ENCODE measurements at regions not wholly inside any gene's neighbourhood (a gene's known extent, or its start where the extent isn't known, plus 50 kb on each side); places are given as distances from the start of the nearest gene placed in this dataset.

DNA sequence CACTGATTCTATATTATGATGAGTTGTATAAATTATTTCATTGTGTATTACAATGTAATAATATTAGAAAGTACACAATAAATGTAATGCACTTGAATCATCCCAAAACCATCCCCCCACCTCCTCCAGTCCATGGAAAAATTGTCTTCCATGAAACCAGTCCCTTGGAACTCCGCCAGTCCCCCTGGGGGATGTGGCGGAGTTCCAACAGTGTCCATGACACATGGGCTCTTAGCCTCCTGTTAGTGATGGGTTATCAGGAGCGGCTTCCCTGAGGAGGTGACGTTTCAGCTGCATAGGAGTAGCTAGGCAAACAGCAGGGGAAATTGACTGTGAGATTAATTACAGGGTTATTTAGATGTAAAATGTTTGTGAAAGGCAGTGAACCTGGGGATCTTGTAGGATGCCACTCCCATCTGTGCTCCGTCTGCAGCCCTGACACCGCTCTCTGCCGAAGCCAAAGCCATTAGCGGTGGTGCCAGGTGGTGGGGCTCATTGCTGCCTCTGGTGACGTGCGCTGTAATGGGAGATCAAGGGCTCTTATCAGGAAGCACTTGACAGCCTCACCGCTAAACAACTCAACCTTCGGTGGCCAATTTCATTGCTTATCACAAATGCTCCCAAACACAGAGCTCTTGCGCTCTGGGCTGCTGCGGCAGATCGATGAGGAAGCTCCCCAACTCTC lies 81.6 kb upstream of the MC3R start:
- no peak for TF ChIP-seq TAF1 (IDR thresholded peaks at IDR 0.05; ENCODE audit: borderline replicate concordance, insufficient read depth, low read length)
- TF ChIP-seq POLR2AphosphoS5 (IDR thresholded peaks at IDR 0.05; ENCODE audit: low read depth, low read length) = no peak
- no peak for TF ChIP-seq SIN3A (IDR thresholded peaks at IDR 0.05; ENCODE audit: borderline replicate concordance, insufficient read depth, low read length)
- TF ChIP-seq, protein P1, sequence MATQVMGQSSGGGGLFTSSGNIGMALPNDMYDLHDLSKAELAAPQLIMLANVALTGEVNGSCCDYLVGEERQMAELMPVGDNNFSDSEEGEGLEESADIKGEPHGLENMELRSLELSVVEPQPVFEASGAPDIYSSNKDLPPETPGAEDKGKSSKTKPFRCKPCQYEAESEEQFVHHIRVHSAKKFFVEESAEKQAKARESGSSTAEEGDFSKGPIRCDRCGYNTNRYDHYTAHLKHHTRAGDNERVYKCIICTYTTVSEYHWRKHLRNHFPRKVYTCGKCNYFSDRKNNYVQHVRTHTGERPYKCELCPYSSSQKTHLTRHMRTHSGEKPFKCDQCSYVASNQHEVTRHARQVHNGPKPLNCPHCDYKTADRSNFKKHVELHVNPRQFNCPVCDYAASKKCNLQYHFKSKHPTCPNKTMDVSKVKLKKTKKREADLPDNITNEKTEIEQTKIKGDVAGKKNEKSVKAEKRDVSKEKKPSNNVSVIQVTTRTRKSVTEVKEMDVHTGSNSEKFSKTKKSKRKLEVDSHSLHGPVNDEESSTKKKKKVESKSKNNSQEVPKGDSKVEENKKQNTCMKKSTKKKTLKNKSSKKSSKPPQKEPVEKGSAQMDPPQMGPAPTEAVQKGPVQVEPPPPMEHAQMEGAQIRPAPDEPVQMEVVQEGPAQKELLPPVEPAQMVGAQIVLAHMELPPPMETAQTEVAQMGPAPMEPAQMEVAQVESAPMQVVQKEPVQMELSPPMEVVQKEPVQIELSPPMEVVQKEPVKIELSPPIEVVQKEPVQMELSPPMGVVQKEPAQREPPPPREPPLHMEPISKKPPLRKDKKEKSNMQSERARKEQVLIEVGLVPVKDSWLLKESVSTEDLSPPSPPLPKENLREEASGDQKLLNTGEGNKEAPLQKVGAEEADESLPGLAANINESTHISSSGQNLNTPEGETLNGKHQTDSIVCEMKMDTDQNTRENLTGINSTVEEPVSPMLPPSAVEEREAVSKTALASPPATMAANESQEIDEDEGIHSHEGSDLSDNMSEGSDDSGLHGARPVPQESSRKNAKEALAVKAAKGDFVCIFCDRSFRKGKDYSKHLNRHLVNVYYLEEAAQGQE (IDR thresholded peaks at IDR 0.05; ENCODE audit: insufficient read depth in 1 of 2, low read depth in 2 of 2, low read length in 2 of 2) = no peak
- no peak for TF ChIP-seq FOXP2 (optimal IDR thresholded peaks at IDR 0.05; ENCODE audit: borderline replicate concordance, extremely low read depth, extremely low read length, insufficient read depth)

DNA sequence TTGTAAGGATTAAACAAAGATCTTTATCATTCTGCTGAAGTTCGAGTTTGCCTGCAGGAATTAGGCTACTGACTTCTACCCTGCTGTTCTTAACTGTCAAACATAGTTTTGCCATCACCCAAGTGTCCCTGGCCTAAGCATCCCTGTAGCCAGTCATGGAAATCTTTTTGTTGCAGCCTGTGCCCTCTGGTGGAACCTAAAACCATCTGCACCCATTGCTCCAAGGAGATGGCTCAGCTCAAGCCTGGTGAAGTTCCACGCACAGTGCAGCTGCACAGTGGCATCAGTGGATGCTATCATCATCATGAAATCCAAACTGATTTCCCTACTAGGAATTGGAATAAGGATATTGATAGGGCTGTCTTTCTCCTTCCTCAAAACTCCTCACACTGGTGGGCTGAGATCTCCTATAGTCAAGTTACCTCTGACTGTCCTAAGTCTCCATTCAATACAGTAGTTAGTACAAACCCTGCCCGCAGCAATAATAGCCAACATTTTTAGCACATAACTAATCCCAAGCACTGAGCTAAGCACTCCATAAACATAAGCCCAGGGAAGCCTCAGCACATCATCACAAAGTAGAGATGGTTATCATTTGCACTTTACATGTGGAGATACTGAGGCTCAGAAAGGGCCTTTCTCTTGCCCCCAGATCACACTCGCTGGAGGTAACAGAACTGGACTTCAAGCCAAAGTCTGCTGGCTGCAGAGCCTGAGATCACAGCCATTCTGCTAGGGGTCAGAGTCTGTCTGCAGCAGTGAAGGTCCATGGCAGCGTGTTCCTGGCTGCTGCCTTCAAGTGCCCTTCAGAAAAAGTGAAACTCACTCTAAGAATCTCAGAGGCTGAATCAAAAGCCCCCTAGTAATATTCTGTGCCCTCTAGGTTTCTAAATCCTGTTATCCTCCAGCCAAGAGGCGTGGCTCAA lies 77.2 kb upstream of the MC3R start:
- TF ChIP-seq FOXP2 (optimal IDR thresholded peaks at IDR 0.05; ENCODE audit: borderline replicate concordance, extremely low read depth, extremely low read length, insufficient read depth) (no peak), POLR2AphosphoS5 (IDR thresholded peaks at IDR 0.05; ENCODE audit: low read depth, low read length) (no peak), TAF1 (IDR thresholded peaks at IDR 0.05; ENCODE audit: borderline replicate concordance, insufficient read depth, low read length) (no peak), SIN3A (IDR thresholded peaks at IDR 0.05; ENCODE audit: borderline replicate concordance, insufficient read depth, low read length) (no peak)
- TF ChIP-seq, protein P1 (IDR thresholded peaks at IDR 0.05; ENCODE audit: insufficient read depth in 1 of 2, low read depth in 2 of 2, low read length in 2 of 2) = no peak

DNA sequence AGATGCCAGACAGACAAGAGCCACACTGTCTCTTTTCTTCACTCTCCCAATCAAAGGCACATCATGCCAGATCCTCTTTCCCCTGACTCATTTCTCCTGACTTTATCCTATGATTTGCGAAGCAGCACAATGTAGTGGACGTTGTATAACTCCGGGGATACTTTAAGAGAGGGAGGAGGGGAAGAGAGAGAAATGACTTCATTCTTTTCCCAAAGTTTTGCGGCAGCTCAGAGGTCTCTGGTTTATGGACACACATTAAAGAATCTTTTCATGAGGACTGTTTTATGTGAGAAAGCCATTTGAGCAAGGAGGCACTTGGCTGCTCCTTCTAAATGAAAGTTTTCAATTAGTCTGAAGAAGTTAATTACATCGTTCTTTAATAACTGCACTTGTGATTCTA lies 75.1 kb upstream of the MC3R start:
- TF ChIP-seq POLR2AphosphoS5 (IDR thresholded peaks at IDR 0.05; ENCODE audit: low read depth, low read length) (no peak), SIN3A (IDR thresholded peaks at IDR 0.05; ENCODE audit: borderline replicate concordance, insufficient read depth, low read length) (no peak), TAF1 (IDR thresholded peaks at IDR 0.05; ENCODE audit: borderline replicate concordance, insufficient read depth, low read length) (no peak), FOXP2 (optimal IDR thresholded peaks at IDR 0.05; ENCODE audit: borderline replicate concordance, extremely low read depth, extremely low read length, insufficient read depth) (no peak)
- TF ChIP-seq, protein P1 (IDR thresholded peaks at IDR 0.05; ENCODE audit: insufficient read depth in 1 of 2, low read depth in 2 of 2, low read length in 2 of 2) = no peak

DNA sequence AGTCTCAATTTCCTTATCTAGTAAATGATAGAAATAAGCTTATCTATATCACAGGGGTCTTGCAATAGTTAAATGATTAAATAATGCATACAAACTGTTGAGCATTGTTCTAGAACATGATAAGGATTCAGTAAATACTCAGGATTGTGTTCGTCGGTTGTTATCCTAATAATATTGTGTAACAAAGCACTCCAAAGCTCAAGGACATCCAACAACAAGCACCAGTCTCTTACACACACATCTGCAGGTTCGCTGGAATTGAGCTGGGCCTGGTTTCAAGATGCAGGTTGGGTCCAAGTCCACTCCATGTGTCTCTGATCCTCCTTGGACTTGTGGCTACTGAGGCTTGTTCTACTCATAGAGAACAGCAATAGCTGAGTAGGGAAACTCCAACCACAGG lies 74.1 kb upstream of the MC3R start:
- TF ChIP-seq POLR2AphosphoS5 (IDR thresholded peaks at IDR 0.05; ENCODE audit: low read depth, low read length) (no peak), FOXP2 (optimal IDR thresholded peaks at IDR 0.05; ENCODE audit: borderline replicate concordance, extremely low read depth, extremely low read length, insufficient read depth) (no peak), SIN3A (IDR thresholded peaks at IDR 0.05; ENCODE audit: borderline replicate concordance, insufficient read depth, low read length) (no peak), TAF1 (IDR thresholded peaks at IDR 0.05; ENCODE audit: borderline replicate concordance, insufficient read depth, low read length) (no peak)
- TF ChIP-seq, protein P1 (IDR thresholded peaks at IDR 0.05; ENCODE audit: insufficient read depth in 1 of 2, low read depth in 2 of 2, low read length in 2 of 2) = no peak

Measured in PFSK-1 (cell line).